ENCODE measurements at regions not wholly inside any gene's neighbourhood (a gene's known extent, or its start where the extent isn't known, plus 50 kb on each side); places are given as distances from the start of the nearest gene placed in this dataset.

DNA sequence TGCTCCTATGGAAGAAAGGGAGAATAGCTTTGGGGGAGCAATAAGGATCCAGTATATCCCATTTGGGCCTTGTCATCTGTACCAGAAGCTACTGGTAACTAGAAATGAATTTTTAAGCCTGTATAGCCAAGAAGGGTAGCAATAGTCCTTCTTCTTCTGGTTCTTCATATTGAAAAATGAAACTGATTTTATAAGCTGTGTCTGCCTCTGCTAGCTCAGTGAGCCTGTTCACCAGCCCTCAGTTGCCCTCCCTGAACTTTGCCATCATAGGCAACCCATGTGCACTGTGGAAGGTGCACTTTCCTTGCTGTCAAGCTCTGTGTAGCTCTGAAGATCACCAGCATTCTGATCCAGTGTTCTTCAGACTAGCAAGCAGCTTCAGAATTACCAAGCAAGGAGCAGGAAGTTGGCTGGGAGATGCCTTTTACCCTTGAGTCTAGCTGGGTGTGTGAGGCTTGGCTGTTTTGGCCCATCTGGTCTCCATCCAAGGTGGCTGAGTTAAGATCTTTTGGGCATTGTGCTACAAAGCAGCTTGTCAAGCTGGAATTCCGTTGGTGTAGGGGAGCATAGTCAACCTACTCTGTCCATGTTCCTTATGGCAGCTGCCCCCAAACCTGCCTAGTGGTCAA is 55.8 kb upstream of the MGAT5 start:
- H3K36me3 ChIP-seq (ENCODE audit: insufficient read depth, low read length) = no peaks in the 10 kb centered on the region
- H3K9me3 ChIP-seq (ENCODE audit: control insufficient read depth, insufficient read depth, low read length) = no peaks in the 10 kb centered on the region
- H3K9ac ChIP-seq (ENCODE audit: low read depth, low read length) = no peak overlapping the region
- H3K4me1 ChIP-seq (ENCODE audit: insufficient read depth, low read length) = peaks cover 12% of the 10 kb centered on the region

DNA sequence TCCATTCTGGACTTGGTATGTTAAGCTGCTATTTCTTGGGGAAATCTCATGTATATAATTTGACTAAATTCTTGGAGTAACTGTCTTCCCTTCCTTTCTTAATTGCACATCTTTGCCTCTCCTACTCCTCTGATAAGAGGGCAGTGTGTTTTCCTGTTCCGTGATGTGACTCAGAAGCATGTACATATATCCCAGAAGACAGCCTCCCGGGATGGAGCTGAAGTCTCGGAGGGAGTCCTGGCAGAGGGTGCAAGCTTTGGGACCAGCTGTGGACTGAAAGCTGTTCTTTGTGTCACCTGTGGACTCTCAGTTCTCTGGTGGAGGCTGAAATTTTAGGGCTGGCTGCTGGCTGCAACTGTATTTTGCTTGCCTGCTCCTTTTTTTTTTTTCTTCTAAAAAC is 54.7 kb upstream of the MGAT5 start:
- H3K36me3 ChIP-seq (ENCODE audit: insufficient read depth, low read length) = peaks cover 2% of the 10 kb centered on the region; the same call in 1 of the 2 replicates
- no peak overlapping the region for H3K9ac ChIP-seq (ENCODE audit: low read depth, low read length)
- peaks cover 4% of the 10 kb centered on the region; the same call in 1 of the 2 replicates for H3K9me3 ChIP-seq (ENCODE audit: control insufficient read depth, insufficient read depth, low read length)
- H3K4me1 ChIP-seq (ENCODE audit: insufficient read depth, low read length) = peaks cover 15% of the 10 kb centered on the region

DNA sequence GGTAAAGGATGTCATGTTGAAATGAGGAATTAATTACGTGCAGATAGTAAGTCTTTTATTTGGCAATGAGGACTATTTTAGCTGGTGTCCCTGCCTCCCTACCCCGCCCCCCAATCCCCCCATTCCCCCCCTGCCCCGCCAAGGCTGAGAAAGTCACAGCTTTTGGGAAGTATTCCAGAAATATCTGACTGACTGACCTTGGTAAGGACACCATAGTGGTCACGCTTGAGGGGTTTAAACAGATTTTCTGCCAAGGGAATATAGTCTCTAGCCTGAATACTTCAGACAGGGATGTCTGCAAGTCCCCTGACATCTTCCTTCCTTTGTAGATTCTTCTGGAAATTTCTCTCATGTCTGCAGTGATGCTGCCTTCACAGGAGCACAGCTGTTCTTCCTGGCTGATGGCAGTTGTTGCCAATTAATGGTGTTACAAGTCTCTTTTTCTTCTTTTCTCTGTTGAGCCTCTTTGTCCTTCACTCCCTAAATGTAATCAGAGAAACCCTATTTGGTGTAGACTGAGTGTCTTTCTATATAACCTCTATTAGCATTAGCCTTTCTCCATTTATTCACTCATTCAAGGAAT is 53.7 kb upstream of the MGAT5 start:
- peaks cover 4% of the 10 kb centered on the region; the same call in 1 of the 2 replicates for H3K36me3 ChIP-seq (ENCODE audit: insufficient read depth, low read length)
- peaks cover 9% of the 10 kb centered on the region; the same call in 1 of the 2 replicates for H3K9me3 ChIP-seq (ENCODE audit: control insufficient read depth, insufficient read depth, low read length)
- H3K4me1 ChIP-seq (ENCODE audit: insufficient read depth, low read length) = peaks cover 18% of the 10 kb centered on the region
- no peak overlapping the region for H3K9ac ChIP-seq (ENCODE audit: low read depth, low read length)

GRCh38 chr2:134201533-134201932 is 52.3 kb upstream of the MGAT5 start:
- H3K36me3 ChIP-seq (ENCODE audit: insufficient read depth, low read length) = peaks cover 4% of the 10 kb centered on the region; the same call in 1 of the 2 replicates
- H3K4me1 ChIP-seq (ENCODE audit: insufficient read depth, low read length) = peaks cover 31% of the 10 kb centered on the region
- peaks cover 9% of the 10 kb centered on the region; the same call in 1 of the 2 replicates for H3K9me3 ChIP-seq (ENCODE audit: control insufficient read depth, insufficient read depth, low read length)
- H3K9ac ChIP-seq (ENCODE audit: low read depth, low read length) = no peak overlapping the region

DNA sequence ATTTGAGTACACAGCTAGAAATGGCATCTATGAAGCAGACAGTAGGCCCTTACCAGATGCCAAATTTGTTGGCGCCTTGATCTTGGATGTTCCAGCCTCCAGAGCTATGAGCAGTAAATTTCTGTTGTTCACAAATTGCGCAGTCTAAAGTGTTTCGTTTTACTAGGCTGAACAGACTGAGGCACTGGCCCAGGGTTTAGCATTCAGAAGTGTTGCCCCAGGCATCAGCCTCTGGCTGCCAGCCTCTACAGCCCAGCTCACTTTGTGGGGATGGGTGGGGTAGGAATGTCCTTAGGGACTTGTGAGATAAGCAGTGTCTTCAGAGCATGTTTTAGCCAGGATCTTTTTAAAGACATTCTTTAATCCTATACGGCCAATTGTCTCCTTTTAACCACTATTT is 51.5 kb upstream of the MGAT5 start:
- H3K9ac ChIP-seq (ENCODE audit: low read depth, low read length) = no peak overlapping the region
- H3K36me3 ChIP-seq (ENCODE audit: insufficient read depth, low read length) = peaks cover 4% of the 10 kb centered on the region; the same call in 1 of the 2 replicates
- peaks cover 32% of the 10 kb centered on the region for H3K4me1 ChIP-seq (ENCODE audit: insufficient read depth, low read length)
- peaks cover 9% of the 10 kb centered on the region; the same call in 1 of the 2 replicates for H3K9me3 ChIP-seq (ENCODE audit: control insufficient read depth, insufficient read depth, low read length)

DNA sequence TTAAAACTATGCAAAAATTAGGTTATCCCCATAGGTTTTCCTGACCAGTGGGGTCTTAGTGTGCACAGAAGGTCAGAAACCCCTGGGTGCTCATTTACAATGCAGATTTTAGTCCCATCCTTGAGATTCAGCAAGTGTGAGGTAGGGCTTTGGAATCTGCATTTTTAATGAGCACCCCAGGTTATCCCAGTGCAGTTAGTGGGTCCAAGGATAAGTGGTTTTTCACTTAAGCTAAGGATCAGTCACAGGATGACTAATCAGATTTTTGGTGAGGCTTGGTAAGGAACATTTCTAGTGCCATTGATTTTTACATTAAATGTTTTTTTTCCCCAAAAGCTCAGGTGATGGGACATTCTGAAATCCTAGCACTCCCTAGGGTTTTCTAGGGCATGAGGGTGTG is 50.7 kb upstream of the MGAT5 start:
- H3K4me1 ChIP-seq (ENCODE audit: insufficient read depth, low read length) = peaks cover 32% of the 10 kb centered on the region
- no peak overlapping the region for H3K9ac ChIP-seq (ENCODE audit: low read depth, low read length)
- H3K9me3 ChIP-seq (ENCODE audit: control insufficient read depth, insufficient read depth, low read length) = peaks cover 9% of the 10 kb centered on the region; the same call in 1 of the 2 replicates
- peaks cover 4% of the 10 kb centered on the region; the same call in 1 of the 2 replicates for H3K36me3 ChIP-seq (ENCODE audit: insufficient read depth, low read length)

Measured in ES-I3 (cell line).